Esophagus muscularis mucosa (tissue), 4 donors: ENCODE measurements at regions not wholly inside any gene's neighbourhood (a gene's known extent, or its start where the extent isn't known, plus 50 kb on each side); places are given as distances from the start of the nearest gene placed in this dataset.

Experiments used
- DNase-seq: peaks from one replicate; pipeline ENCODE4 v3.0.0-alpha.2; 2017; ENCODE audit errors: extremely low spot score
- H3K27ac ChIP-seq, 4 donors: fragments of 200-600 bp; sonication (generic); replicated peaks in 1 of 4; 1 replicate in 3 of 4; 2 replicates in 1 of 4; pipeline ENCODE4 v1.5.1; 2016 to 2019; ENCODE audit warnings: mild to moderate bottlenecking in 1 of 4
- H3K27me3 ChIP-seq, 4 donors: fragments of 200-600 bp; sonication (generic); one replicate each; pipeline versions ENCODE4 v1.5.1 to v1.6.0; 2016 to 2019
- H3K36me3 ChIP-seq, 4 donors: fragments of 200-600 bp; sonication (generic); one replicate each; pipeline ENCODE4 v1.5.1; 2016 to 2019
- H3K4me1 ChIP-seq, 4 donors: fragments of 200-600 bp; sonication (generic); one replicate each; pipeline ENCODE4 v1.5.1; 2016 to 2019
- H3K4me3 ChIP-seq, 4 donors: fragments of 200-600 bp; sonication (generic); 1 replicate in 2 of 4; 2 replicates in 2 of 4; pipeline ENCODE4 v1.5.1; 2016 to 2019; ENCODE audit warnings: mild to moderate bottlenecking in 4 of 4, moderate library complexity in 1 of 4
- H3K9me3 ChIP-seq, 4 donors: fragments of 200-600 bp; sonication (generic); 1 replicate in 3 of 4; 2 replicates in 1 of 4; pipeline ENCODE4 v1.5.1; 2016 to 2019
- CTCF ChIP-seq, 3 experiments: fragments of 200-600 bp in 2 of 3; fragments of 450-650 bp in 1 of 3; sonication (generic) in 2 of 3; IDR thresholded peaks; one replicate each; pipeline ENCODE4 v1.5.1; 2017 to 2019; ENCODE audit warnings: antibody characterized with exemption in 3 of 3, mild to moderate bottlenecking in 2 of 3, moderate library complexity in 1 of 3
- EP300 ChIP-seq: sonication (generic); formaldehyde crosslinking; IDR thresholded peaks from one replicate; pipeline ENCODE4 v1.6.1; 2017; ENCODE audit warnings: antibody characterized with exemption
- POLR2A ChIP-seq: fragments of 450-650 bp; IDR thresholded peaks from one replicate; pipeline ENCODE4 v1.6.1; 2017; ENCODE audit warnings: antibody characterized with exemption, moderate library complexity, mild to moderate bottlenecking, low read depth
- POLR2AphosphoS5 ChIP-seq, 2 donors: sonication (generic); formaldehyde crosslinking; IDR thresholded peaks; one replicate each; pipeline ENCODE4 v1.6.1; 2017; ENCODE audit warnings: antibody characterized with exemption in 2 of 2
- WGBS: methylation state at CpG from one replicate; pipeline ENCODE4 v1.1.5; 2018; 5-methylcytosine and 5-hydroxymethylcytosine counted together
- intact Hi-C: fragments of 100-400 bp; cut with DNase I; formaldehyde crosslinking; loops from one replicate; pipeline ENCODE4 v1.15.1; 2023

DNA sequence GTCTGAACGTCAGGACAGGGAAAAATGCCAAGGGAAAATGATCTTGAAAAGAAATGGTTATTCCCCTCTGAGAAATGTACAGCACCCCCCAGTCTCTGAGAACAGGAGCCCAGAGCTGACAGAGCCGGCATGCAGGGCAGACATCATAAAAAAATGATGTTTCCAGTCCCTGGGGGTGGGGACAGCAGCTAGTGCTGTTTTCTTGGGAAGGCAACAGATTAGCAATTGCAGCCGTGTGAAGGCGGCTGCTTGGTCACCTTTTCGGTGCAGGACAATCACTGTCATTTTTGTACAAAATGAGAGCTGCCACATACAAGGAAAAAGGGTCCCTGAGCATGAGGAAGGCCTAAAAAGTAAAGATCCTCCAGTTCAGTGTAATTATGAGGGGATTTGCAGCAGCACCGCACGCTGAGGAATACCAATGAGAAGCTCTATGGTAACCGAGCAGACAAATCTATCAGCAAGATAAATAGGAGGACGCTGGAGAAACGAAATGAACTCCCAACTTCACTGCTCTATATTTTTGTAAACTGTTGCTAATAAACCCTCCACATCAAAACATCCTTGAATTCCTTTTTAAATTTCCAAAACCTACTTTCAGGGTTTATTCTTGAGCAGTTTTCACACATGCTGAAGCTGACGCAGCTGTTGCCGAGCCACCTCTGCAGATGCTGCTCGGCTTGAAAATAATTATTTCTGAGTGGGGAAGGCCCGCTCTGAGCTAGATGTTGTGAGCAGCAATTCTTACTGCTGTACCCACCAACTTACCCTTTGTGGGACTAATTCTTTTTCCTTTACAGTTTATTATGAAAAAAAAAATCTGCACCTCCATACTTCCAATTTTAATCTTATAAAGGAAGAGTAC lies 98.2 kb upstream of the NEBL start:
- H3K27me3 ChIP-seq = peaks cover 0 to 5% (median 0%) of the 10 kb centered on the region in 4 donors
- peaks cover 0 to 8% (median 6%) of the 10 kb centered on the region in 4 donors for H3K4me1 ChIP-seq
- no peak overlapping the region for H3K4me3 ChIP-seq
- DNase-seq = peak; percentile 79
- WGBS = 39% methylated on average over 14 of the region's 14 CpGs
- no peaks in the 10 kb centered on the region for H3K9me3 ChIP-seq
- TF ChIP-seq EP300 (no peak), POLR2AphosphoS5 (IDR thresholded peaks at IDR 0.05) (no peak), CTCF (IDR thresholded peaks at IDR 0.05) (no peak), POLR2A (no peak)
- H3K27ac ChIP-seq = no peak overlapping the region
- intact Hi-C loops = no loop called here
- H3K36me3 ChIP-seq = no peaks in the 10 kb centered on the region

DNA sequence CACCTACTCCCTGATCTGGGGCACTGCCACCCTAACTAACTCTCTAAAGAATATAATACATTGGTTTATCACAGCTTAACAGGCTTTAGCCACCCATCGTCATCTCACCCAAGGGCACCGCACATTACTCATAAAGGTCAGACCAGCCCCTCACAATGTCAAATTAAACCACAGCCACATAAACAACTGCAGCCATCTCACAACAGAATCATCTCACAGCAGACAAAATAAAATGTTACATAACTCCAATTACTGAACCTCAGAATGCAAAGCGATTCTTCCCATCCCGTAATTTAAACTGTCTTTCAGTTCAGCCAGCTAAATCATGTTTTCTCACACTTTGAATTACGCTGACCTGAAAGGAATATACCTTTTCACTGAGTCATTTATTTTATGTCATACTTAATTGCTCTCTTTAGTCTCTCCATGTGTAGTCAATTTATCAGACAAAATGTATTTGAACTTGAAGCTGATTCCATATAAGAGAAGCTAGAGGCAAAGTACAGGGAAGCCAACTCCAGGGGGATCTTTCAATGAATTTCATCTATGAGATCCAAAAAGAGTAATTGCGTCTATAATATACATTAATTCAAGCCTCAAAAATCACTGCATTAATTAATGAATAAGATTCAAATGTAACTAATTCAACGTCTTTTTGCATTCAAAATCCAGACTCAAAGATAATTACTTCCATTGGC lies 96.9 kb upstream of the NEBL start:
- Histone ChIP-seq H3K4me1 (peaks cover 0 to 8% (median 6%) of the 10 kb centered on the region in 4 donors), H3K27ac (no peak overlapping the region), H3K9me3 (no peaks in the 10 kb centered on the region), H3K36me3 (no peaks in the 10 kb centered on the region), H3K4me3 (no peak overlapping the region), H3K27me3 (peaks cover 0 to 5% (median 0%) of the 10 kb centered on the region in 4 donors)
- WGBS = 93% methylated on average over 7 of the region's 7 CpGs
- no peak for DNase-seq
- intact Hi-C loops = no loop called here
- TF ChIP-seq POLR2AphosphoS5 (IDR thresholded peaks at IDR 0.05) (no peak), POLR2A (no peak), EP300 (no peak), CTCF (IDR thresholded peaks at IDR 0.05) (no peak)

DNA sequence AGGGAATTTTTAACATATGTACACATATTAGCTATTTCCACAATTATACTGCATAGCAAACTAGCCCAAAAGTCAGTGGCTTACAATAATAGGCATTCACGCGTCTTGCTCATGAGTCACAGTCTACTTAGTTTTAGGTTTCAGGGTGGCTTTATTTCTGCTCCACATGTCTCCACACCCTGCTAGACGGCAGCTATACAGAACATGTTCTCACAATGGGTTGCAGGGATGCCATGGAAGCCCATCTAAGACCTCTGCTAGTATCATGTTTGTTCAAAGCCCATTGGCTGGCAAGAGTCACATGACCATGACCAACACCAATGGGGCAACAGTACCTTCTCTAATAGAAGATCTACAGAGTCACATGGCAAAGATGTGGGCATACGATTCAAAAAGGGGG lies 96.3 kb upstream of the NEBL start:
- H3K36me3 ChIP-seq = no peaks in the 10 kb centered on the region
- peaks cover 0 to 5% (median 0%) of the 10 kb centered on the region in 4 donors for H3K27me3 ChIP-seq
- no peaks in the 10 kb centered on the region for H3K9me3 ChIP-seq
- intact Hi-C loops = no loop called here
- TF ChIP-seq EP300 (no peak), POLR2AphosphoS5 (IDR thresholded peaks at IDR 0.05) (no peak)
- H3K4me1 ChIP-seq = peaks cover 0 to 8% (median 6%) of the 10 kb centered on the region in 4 donors
- H3K4me3 ChIP-seq = no peak overlapping the region
- no peak overlapping the region for H3K27ac ChIP-seq
- no peak for DNase-seq
- 98% methylated on average over 4 of the region's 4 CpGs for WGBS

DNA sequence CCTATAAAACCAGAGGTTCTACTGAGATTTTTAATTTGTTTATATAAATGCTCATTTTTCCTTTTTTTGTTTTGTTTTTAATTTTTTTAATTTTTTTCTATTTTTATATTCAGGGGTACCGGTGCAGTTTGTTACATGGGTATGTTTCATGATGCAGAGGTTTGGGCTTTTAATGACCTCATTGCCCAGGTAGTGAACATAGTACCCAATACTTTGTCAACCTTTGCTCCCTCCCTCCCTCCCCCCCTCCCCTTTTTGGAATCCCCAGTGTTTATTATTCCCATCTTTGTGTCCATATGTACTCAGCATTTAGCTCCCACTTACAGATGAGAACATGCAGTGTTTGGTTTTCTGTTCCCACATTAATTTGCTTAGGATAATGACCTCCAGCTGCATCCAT lies 94.4 kb upstream of the NEBL start:
- TF ChIP-seq EP300 = no peak
- no peak for TF ChIP-seq CTCF (IDR thresholded peaks at IDR 0.05)
- no peak for TF ChIP-seq POLR2A
- TF ChIP-seq POLR2AphosphoS5 (IDR thresholded peaks at IDR 0.05) = no peak
- Histone ChIP-seq H3K36me3 (no peaks in the 10 kb centered on the region), H3K9me3 (no peaks in the 10 kb centered on the region), H3K4me1 (peaks cover 0 to 8% (median 6%) of the 10 kb centered on the region in 4 donors), H3K27me3 (peaks cover 0 to 5% (median 0%) of the 10 kb centered on the region in 4 donors), H3K27ac (no peak overlapping the region), H3K4me3 (no peak overlapping the region)
- intact Hi-C loops = no loop called here
- 100% methylated on average over 1 of the region's 1 CpG for WGBS
- no peak for DNase-seq

GRCh38 chr10:20990604-20991003 lies 93.5 kb upstream of the NEBL start:
- 77% methylated on average over 1 of the region's 1 CpG for WGBS
- Histone ChIP-seq H3K9me3 (no peaks in the 10 kb centered on the region), H3K4me1 (peaks cover 0 to 7% (median 6%) of the 10 kb centered on the region in 4 donors), H3K36me3 (no peaks in the 10 kb centered on the region), H3K27me3 (peaks cover 0 to 5% (median 0%) of the 10 kb centered on the region in 4 donors), H3K27ac (no peak overlapping the region), H3K4me3 (no peak overlapping the region)
- intact Hi-C loops = no loop called here
- no peak for DNase-seq
- TF ChIP-seq EP300 (no peak), POLR2A (no peak), CTCF (IDR thresholded peaks at IDR 0.05) (no peak), POLR2AphosphoS5 (IDR thresholded peaks at IDR 0.05) (no peak)
